IPS-15b (cell line): ENCODE measurements at regions not wholly inside any gene's neighbourhood (a gene's known extent, or its start where the extent isn't known, plus 50 kb on each side); places are given as distances from the start of the nearest gene placed in this dataset.

Experiments
- H3K27me3 ChIP-seq: one replicate; pipeline ENCODE4 v1.6.1; 2013; ENCODE audit warnings: low read length; ENCODE audit not compliant: control insufficient read depth, insufficient read depth
- H3K36me3 ChIP-seq: one replicate; pipeline ENCODE4 v1.6.1; 2013; ENCODE audit warnings: low read length; ENCODE audit not compliant: control insufficient read depth, insufficient read depth
- H3K4me1 ChIP-seq: one replicate; pipeline ENCODE4 v1.6.1; 2013; ENCODE audit warnings: mild to moderate bottlenecking, low read length; ENCODE audit not compliant: control insufficient read depth, insufficient read depth
- H3K4me3 ChIP-seq: one replicate; pipeline ENCODE4 v1.5.1; 2013; ENCODE audit warnings: low read depth, low read length
- H3K9ac ChIP-seq: one replicate; pipeline ENCODE4 v1.6.1; 2013; ENCODE audit warnings: low read depth, mild to moderate bottlenecking, low read length
- H3K9me3 ChIP-seq: one replicate; pipeline ENCODE4 v1.6.1; 2013; ENCODE audit warnings: mild to moderate bottlenecking, low read length; ENCODE audit not compliant: control insufficient read depth, insufficient read depth

GRCh38 chr6:71400852-71401251, 112.2 kb downstream of the OGFRL1 start:
- H3K4me1 ChIP-seq, result peaks cover 22% of the 10 kb centered on the region
- no peaks in the 10 kb centered on the region for H3K9me3 ChIP-seq
- H3K27me3 ChIP-seq, result no peaks in the 10 kb centered on the region
- H3K9ac ChIP-seq, result no peak overlapping the region
- no peaks in the 10 kb centered on the region for H3K36me3 ChIP-seq
- H3K4me3 ChIP-seq, result no peak overlapping the region

GRCh38 chr6:71402096-71402495, 113.5 kb downstream of the OGFRL1 start:
- no peak overlapping the region for H3K4me3 ChIP-seq
- no peaks in the 10 kb centered on the region for H3K36me3 ChIP-seq
- no peak overlapping the region for H3K9ac ChIP-seq
- H3K9me3 ChIP-seq, result no peaks in the 10 kb centered on the region
- no peaks in the 10 kb centered on the region for H3K27me3 ChIP-seq
- H3K4me1 ChIP-seq, result peaks cover 22% of the 10 kb centered on the region

GRCh38 chr6:71403422-71404134, 115.0 kb downstream of the OGFRL1 start:
- Histone ChIP-seq H3K4me3 (no peak overlapping the region), H3K9me3 (no peaks in the 10 kb centered on the region), H3K9ac (no peak overlapping the region), H3K27me3 (no peaks in the 10 kb centered on the region), H3K36me3 (no peaks in the 10 kb centered on the region), H3K4me1 (peaks cover 24% of the 10 kb centered on the region)

- Histone ChIP-seq H3K27me3 (no peaks in the 10 kb centered on the region), H3K9ac (no peak overlapping the region), H3K4me3 (no peak overlapping the region), H3K9me3 (no peaks in the 10 kb centered on the region), H3K4me1 (peaks cover 24% of the 10 kb centered on the region), H3K36me3 (no peaks in the 10 kb centered on the region)
Measured at GRCh38 chr6:71404145-71404966, 115.7 kb downstream of the OGFRL1 start.

- no peak overlapping the region for H3K4me3 ChIP-seq
- no peak overlapping the region for H3K9ac ChIP-seq
- no peaks in the 10 kb centered on the region for H3K27me3 ChIP-seq
- H3K36me3 ChIP-seq, result no peaks in the 10 kb centered on the region
- no peaks in the 10 kb centered on the region for H3K9me3 ChIP-seq
- peaks cover 24% of the 10 kb centered on the region for H3K4me1 ChIP-seq
Measured at GRCh38 chr6:71404967-71405278, 116.3 kb downstream of the OGFRL1 start.

GRCh38 chr6:71405416-71405815, 116.8 kb downstream of the OGFRL1 start:
- Histone ChIP-seq H3K36me3 (no peaks in the 10 kb centered on the region), H3K9me3 (no peaks in the 10 kb centered on the region), H3K4me1 (peaks cover 24% of the 10 kb centered on the region), H3K27me3 (no peaks in the 10 kb centered on the region), H3K9ac (no peak overlapping the region), H3K4me3 (no peak overlapping the region)

- Histone ChIP-seq H3K9ac (no peak overlapping the region), H3K36me3 (no peaks in the 10 kb centered on the region), H3K27me3 (no peaks in the 10 kb centered on the region), H3K4me1 (peaks cover 24% of the 10 kb centered on the region), H3K9me3 (no peaks in the 10 kb centered on the region), H3K4me3 (no peak overlapping the region)
Measured at GRCh38 chr6:71406865-71407860, 118.6 kb downstream of the OGFRL1 start.

- Histone ChIP-seq H3K4me1 (peaks cover 14% of the 10 kb centered on the region), H3K27me3 (no peaks in the 10 kb centered on the region), H3K4me3 (no peak overlapping the region), H3K9ac (no peak overlapping the region), H3K9me3 (no peaks in the 10 kb centered on the region), H3K36me3 (no peaks in the 10 kb centered on the region)
Measured at GRCh38 chr6:71408787-71409723, 120.4 kb downstream of the OGFRL1 start.

- Histone ChIP-seq H3K27me3 (no peaks in the 10 kb centered on the region), H3K4me1 (peaks cover 8% of the 10 kb centered on the region)
Measured at GRCh38 chr6:71410164-71410566, 121.6 kb downstream of the OGFRL1 start.

GRCh38 chr6:71410681-71411080, 122.1 kb downstream of the OGFRL1 start:
- H3K4me1 ChIP-seq, result peaks cover 4% of the 10 kb centered on the region
- H3K27me3 ChIP-seq, result no peaks in the 10 kb centered on the region
- no peak overlapping the region for H3K9ac ChIP-seq
- no peaks in the 10 kb centered on the region for H3K9me3 ChIP-seq
- no peak overlapping the region for H3K4me3 ChIP-seq
- no peaks in the 10 kb centered on the region for H3K36me3 ChIP-seq

More at GRCh38 chr6:71410164-71410566, 121.6 kb downstream of the OGFRL1 start:
- no peaks in the 10 kb centered on the region for H3K36me3 ChIP-seq
- no peak overlapping the region for H3K4me3 ChIP-seq
- H3K9ac ChIP-seq, result no peak overlapping the region
- H3K9me3 ChIP-seq, result no peaks in the 10 kb centered on the region

GRCh38 chr6:71411882-71412281, 123.3 kb downstream of the OGFRL1 start:
- Histone ChIP-seq H3K4me3 (no peak overlapping the region), H3K36me3 (no peaks in the 10 kb centered on the region), H3K4me1 (peaks cover 2% of the 10 kb centered on the region), H3K9ac (no peak overlapping the region), H3K27me3 (no peaks in the 10 kb centered on the region), H3K9me3 (no peaks in the 10 kb centered on the region)
